ENCODE measurements at regions not wholly inside any gene's neighbourhood (a gene's known extent, or its start where the extent isn't known, plus 50 kb on each side); places are given as distances from the start of the nearest gene placed in this dataset.
"Not testable (repeated sequence)": the region's sequence is repeated elsewhere in the genome, so short reads cannot be mapped to it uniquely, and the experiment has no call there.

DNA sequence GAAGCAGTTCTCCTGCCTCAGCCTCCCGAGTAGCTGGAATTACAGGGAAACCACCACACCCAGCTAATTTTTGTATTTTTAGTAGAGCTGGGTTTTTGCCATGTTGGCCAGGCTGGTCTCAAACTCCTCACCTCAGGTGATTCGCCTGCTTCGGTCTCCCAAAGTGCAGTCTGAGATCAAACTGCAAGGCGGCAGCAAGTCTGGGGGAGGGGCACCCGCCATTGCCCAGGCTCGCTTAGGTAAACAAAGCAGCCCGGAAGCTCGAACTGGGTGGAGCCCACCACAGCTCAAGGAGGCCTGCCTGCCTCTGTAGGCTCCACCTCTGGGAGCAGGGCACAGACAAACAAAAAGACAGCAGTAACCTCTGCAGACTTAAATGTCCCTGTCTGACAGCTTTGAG, 725.2 kb upstream of the ANKRD30A start:
- TF ChIP-seq, protein P1, sequence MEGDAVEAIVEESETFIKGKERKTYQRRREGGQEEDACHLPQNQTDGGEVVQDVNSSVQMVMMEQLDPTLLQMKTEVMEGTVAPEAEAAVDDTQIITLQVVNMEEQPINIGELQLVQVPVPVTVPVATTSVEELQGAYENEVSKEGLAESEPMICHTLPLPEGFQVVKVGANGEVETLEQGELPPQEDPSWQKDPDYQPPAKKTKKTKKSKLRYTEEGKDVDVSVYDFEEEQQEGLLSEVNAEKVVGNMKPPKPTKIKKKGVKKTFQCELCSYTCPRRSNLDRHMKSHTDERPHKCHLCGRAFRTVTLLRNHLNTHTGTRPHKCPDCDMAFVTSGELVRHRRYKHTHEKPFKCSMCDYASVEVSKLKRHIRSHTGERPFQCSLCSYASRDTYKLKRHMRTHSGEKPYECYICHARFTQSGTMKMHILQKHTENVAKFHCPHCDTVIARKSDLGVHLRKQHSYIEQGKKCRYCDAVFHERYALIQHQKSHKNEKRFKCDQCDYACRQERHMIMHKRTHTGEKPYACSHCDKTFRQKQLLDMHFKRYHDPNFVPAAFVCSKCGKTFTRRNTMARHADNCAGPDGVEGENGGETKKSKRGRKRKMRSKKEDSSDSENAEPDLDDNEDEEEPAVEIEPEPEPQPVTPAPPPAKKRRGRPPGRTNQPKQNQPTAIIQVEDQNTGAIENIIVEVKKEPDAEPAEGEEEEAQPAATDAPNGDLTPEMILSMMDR (IDR thresholded peaks at IDR 0.05): not testable (repeated sequence)
- not testable (repeated sequence) for TF ChIP-seq POLR2A (IDR thresholded peaks at IDR 0.05)
